ENCODE measurements at regions not wholly inside any gene's neighbourhood (a gene's known extent, or its start where the extent isn't known, plus 50 kb on each side); places are given as distances from the start of the nearest gene placed in this dataset.
A peak's percentile ranks its signal among the peaks of the same experiment; 100 is the strongest.
"Not testable (repeated sequence)": the region's sequence is repeated elsewhere in the genome, so short reads cannot be mapped to it uniquely, and the experiment has no call there.

GRCh38 chr3:110855207-110855606, 216.4 kb upstream of the NECTIN3 start:
- DNase-seq, result no peak

DNA sequence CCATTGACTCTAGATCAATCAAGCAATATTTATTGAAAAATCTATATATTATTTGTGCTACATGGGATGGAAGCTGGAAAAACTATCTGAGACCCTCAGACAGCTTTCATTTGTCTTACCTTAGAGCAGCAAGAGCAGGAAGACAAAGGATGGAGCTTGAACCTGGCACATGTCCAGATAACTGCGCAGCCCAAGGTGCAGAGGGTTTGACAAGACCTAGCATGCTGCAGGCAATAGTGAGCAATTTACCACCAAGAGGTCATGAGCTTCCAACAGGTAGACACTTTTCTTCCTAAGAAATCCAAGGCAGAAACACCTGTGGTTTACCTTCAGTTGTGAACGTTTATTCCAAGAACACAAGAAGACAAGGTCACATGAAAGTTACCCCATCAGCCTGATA, 214.7 kb upstream of the NECTIN3 start:
- no peak for DNase-seq

GRCh38 chr3:110858549-110858948, 213.1 kb upstream of the NECTIN3 start:
- DNase-seq, result no peak

DNA sequence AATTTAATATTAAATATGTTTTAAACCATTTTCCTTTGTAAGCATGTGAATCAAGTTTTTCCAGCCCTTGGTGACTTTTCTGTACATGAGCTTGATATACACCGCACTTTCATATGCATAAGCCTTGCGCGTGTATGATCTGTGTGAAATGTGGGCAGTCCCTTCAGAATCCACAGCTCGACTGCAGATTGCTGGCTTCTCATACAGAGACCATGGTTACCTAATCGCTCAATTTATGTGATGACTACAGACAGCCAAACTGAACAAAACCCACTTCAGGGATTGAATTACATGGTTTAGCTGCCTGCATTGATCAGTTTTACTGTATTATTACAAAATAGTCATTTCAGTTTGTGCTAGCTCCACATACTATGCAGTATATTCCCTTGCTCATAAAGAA, 212.3 kb upstream of the NECTIN3 start:
- DNase-seq, result no peak

DNA sequence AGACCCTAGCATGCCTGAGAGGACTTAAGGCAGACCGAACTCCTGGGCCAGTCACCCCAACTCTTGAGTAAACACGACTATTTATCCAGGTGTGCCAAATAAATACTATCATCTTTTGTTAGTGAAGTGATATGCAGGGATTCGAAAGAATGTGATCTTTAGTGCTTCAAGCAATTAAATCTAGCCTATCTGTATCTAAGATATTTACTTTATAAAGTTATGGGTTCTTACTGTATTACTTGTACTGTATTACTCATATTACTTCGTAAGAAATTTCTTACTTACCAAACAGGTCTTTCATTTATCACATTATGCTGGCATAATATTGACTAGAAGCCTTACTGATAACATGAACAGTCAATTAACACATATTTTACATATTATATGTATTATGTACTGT, 211.6 kb upstream of the NECTIN3 start:
- no peak for DNase-seq

- DNase-seq, result no peak
These were observed 205.7 kb upstream of the NECTIN3 start for GRCh38 chr3:110865934-110866333.

DNA sequence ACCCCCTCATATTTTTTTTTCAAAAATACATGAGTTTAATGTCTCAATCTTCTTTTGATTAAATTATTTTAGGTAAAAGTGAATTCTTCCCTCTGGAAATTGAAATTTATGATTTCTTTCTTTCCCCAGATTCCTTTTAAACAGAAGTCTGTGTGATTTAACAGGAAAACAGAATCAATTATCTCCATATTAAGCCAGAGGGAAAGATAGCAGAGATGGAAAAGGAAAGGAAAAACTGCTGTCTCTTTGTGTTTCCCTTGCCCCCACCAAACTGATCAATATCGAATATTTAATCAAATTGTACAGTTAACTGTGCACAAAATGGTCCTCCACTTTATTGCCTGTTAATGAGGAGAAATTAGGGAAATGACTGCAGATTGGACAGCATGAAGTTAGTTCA, 203.5 kb upstream of the NECTIN3 start:
- DNase-seq, result no peak

- no peak for DNase-seq
These were observed 201.9 kb upstream of the NECTIN3 start for GRCh38 chr3:110869736-110870135.

- no peak for DNase-seq
These were observed 199.7 kb upstream of the NECTIN3 start for GRCh38 chr3:110871869-110872268.

GRCh38 chr3:110878692-110879091, 192.9 kb upstream of the NECTIN3 start:
- no peak for DNase-seq

DNA sequence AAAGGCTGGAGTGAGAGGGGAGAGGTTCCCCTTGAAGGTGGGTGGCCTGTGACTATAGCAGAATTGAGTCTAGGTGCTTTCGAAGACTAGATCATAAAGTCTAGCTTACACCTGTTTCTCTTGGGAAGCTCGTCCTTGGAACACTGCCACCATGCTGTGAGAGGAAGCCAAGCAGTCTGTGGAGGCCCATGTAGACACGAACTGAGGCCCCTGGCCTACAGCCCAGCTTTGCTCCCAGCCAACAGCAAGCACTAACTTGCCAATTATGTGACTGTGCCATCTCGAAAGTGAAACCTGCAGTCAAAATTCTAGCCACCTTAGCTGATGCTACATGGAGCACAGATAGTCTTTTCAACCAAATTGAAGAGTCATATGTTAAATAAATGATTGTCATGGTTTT, 190.5 kb upstream of the NECTIN3 start:
- DNase-seq, result peak in 1 of 2 experiments; percentile 1

- DNase-seq, result no peak
These were observed 185.3 kb upstream of the NECTIN3 start for GRCh38 chr3:110886222-110886893.

DNA sequence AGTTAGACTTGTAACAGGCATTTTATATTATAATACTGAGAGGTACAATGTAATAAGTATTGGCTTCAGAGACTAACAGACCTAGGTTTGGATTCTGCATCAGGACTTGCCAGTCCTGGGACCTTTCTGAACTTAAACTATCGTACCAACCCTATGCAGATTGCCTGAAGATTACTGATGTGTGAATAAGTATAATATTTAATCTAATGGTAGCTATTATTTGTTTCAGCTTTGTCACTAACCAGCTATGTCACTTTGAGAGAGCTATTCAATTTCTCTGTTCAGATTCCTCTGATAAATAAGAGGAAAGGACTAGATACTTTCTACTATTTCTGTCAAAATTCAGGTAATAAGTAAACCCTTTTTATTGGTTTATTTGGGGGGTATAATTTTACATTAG, 184.4 kb upstream of the NECTIN3 start:
- no peak for DNase-seq

DNA sequence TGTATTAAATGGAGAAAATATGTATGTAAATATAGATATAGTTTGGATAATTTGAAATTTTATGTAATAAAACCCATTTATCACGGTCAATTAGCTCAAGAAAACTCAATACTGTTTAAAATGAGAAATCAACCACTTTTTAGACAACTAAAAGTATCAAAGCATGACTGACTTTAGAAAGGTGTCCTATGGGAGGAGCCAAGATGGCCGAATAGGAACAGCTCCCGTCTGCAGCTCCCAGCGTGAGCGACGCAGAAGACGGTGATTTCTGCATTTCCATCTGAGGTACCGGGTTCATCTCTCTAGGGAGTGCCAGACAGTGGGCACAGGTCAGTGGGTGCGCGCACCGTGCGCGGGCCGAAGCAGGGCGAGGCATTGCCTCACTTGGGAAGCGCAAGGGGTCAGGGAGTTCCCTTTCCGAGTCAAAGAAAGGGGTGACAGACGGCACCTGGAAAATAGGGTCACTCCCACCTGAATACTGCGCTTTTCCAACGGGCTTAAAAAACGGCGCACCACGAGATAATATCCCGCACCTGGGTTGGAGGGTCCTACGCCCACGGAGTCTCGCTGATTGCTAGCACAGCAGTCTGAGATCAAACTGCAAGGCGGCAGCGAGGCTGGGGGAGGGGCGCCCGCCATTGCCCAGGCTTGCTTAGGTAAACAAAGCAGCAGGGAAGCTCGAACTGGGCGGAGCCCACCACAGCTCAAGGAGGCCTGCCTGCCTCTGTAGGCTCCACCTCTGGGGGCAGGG, 182.8 kb upstream of the NECTIN3 start:
- DNase-seq, result not testable (repeated sequence)

DNA sequence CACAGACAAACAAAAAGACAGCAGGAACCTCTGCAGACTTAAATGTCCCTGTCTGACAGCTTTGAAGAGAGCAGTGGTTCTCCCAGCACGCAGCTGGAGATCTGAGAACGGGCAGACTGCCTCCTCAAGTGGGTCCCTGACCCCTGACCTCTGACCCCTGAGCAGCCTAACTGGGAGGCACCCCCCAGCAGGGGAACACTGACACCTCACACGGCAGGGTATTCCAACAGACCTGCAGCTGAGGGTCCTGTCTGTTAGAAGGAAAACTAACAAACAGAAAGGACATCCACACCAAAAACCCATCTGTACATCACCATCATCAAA, 182.3 kb upstream of the NECTIN3 start:
- not testable (repeated sequence) for DNase-seq

- DNase-seq, result no peak
These were observed 177.0 kb upstream of the NECTIN3 start for GRCh38 chr3:110894574-110894973.

DNA sequence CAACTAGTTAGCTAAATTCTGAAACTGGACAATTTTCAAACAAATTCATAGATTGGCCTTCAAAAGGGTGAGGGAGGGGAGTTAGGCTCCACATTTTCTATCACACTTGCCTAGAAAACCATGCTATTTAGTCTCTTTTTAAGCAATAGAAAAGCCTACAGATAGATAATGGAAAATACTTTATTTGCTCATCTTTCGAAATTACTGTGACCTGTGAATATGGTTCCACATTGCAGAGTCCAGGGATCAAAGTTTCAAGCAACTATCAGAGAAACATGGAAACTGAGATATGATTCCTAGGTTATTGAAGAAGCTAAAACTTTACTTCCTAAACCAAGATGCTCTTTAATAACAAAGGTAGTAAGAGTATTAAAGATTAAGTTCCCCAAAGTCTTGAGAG, 176.6 kb upstream of the NECTIN3 start:
- DNase-seq, result no peak

GRCh38 chr3:110897046-110897445, 174.6 kb upstream of the NECTIN3 start:
- DNase-seq, result no peak

GRCh38 chr3:110900576-110900975, 171.0 kb upstream of the NECTIN3 start:
- DNase-seq, result no peak

DNA sequence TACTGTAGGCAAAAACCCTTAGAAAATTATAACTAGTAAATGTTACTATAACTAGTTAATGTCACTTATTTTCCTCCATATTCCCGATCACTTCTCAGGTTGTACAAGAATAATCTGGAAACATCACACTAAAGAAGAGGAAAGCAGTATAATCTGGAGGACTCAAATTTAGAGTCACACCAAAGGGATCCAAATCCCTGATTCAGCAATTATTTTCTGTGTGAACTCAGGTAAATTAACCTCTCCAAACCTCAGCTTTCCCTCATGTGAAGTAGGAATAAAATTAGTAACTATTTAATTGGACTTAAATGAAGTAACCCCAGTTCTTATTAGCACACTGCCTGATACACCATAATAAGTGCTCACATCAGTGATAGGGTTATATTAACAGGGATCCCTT, 170.1 kb upstream of the NECTIN3 start:
- DNase-seq, result no peak

- no peak for DNase-seq
These were observed 169.0 kb upstream of the NECTIN3 start for GRCh38 chr3:110902453-110903085.

- DNase-seq, result no peak
These were observed 167.7 kb upstream of the NECTIN3 start for GRCh38 chr3:110903771-110904519.

- no peak for DNase-seq
These were observed 167.1 kb upstream of the NECTIN3 start for GRCh38 chr3:110904520-110904890.

DNA sequence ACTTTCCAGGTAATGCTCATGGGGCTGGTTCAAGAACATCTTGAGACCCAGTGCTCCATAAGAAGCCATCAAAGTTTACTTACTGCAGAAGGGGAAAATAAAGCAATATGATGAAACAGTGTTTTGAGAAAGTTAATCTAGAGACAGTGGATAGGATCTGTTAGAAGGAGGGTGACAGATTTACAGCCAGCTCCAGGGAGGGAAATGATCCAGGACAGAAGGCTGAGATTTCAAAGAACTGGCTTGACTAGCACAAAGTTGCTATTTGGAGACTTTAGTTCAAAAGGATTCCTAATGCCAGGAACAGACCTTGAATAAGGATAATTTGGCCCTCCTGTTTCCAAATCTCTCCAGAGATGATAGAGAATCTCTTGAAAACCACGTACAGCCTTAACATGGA, 166.5 kb upstream of the NECTIN3 start:
- no peak for DNase-seq
